Astrocyte (in vitro differentiated cells and primary cell): ENCODE measurements at regions not wholly inside any gene's neighbourhood (a gene's known extent, or its start where the extent isn't known, plus 50 kb on each side); places are given as distances from the start of the nearest gene placed in this dataset.

ENCODE experiments used
- EZH2 ChIP-seq: IDR thresholded peaks from 2 replicates; pipeline ENCODE4 v1.6.1; 2012; ENCODE audit warnings: mild to moderate bottlenecking, low read length, inconsistent platforms; ENCODE audit not compliant: insufficient read depth
- TF ChIP-seq, protein P1 (sequence below): IDR thresholded peaks from 2 replicates; pipeline ENCODE4 v1.5.1; 2011; ENCODE audit warnings: low read depth, mild to moderate bottlenecking, inconsistent platforms, low read length, moderate library complexity; ENCODE audit not compliant: insufficient read depth

- TF ChIP-seq, protein P1, sequence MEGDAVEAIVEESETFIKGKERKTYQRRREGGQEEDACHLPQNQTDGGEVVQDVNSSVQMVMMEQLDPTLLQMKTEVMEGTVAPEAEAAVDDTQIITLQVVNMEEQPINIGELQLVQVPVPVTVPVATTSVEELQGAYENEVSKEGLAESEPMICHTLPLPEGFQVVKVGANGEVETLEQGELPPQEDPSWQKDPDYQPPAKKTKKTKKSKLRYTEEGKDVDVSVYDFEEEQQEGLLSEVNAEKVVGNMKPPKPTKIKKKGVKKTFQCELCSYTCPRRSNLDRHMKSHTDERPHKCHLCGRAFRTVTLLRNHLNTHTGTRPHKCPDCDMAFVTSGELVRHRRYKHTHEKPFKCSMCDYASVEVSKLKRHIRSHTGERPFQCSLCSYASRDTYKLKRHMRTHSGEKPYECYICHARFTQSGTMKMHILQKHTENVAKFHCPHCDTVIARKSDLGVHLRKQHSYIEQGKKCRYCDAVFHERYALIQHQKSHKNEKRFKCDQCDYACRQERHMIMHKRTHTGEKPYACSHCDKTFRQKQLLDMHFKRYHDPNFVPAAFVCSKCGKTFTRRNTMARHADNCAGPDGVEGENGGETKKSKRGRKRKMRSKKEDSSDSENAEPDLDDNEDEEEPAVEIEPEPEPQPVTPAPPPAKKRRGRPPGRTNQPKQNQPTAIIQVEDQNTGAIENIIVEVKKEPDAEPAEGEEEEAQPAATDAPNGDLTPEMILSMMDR: no peak
- TF ChIP-seq EZH2: no peak
Observed at GRCh38 chr1:24984300-24984699, 54.2 kb upstream of the RUNX3 start.
